Right lobe of liver (tissue), 4 donors: ENCODE measurements at regions not wholly inside any gene's neighbourhood (a gene's known extent, or its start where the extent isn't known, plus 50 kb on each side); places are given as distances from the start of the nearest gene placed in this dataset.

ENCODE experiments used
- CTCF ChIP-seq, 4 donors: fragments of 200-600 bp in 3 of 4; fragments of 450-650 bp in 1 of 4; IDR thresholded peaks; one replicate each; pipeline versions ENCODE4 v1.5.1 to v1.8.0; 2016 to 2022; ENCODE audit warnings: antibody characterized with exemption in 4 of 4, mild to moderate bottlenecking in 2 of 4
- POLR2A ChIP-seq: fragments of 450-650 bp; IDR thresholded peaks from one replicate; pipeline ENCODE4 v1.6.1; 2017; ENCODE audit warnings: antibody characterized with exemption, mild to moderate bottlenecking
- donor health status: DM: no; HTN: no; CAD: no.
- donor health status: DM: no; HTN: no; CAD: no.
- donor health status: DM: no; HTN: yes; CAD: no.

- TF ChIP-seq CTCF (IDR thresholded peaks at IDR 0.05) (no peak), POLR2A (no peak)
Measured at GRCh38 chr7:33781167-33781566, 124.2 kb upstream of the BMPER start.
